ENCODE measurements at regions not wholly inside any gene's neighbourhood (a gene's known extent, or its start where the extent isn't known, plus 50 kb on each side); places are given as distances from the start of the nearest gene placed in this dataset.

GRCh38 chr5:30357371-30357770 lies 836.1 kb upstream of the CDH6 start:
- no peak overlapping the region for H2BK5ac ChIP-seq (ENCODE audit: low read depth, low read length)
- no peaks in the 10 kb centered on the region for H3K79me2 ChIP-seq (ENCODE audit: control insufficient read depth in 1 of 2, insufficient read depth in 2 of 2, low read length in 2 of 2)
- no peak overlapping the region for H3K56ac ChIP-seq (replicated peaks; ENCODE audit: insufficient read length, low read depth, low read length)
- no peak overlapping the region for H3K4ac ChIP-seq (replicated peaks; ENCODE audit: insufficient read length, low read depth, low read length)
- no peak overlapping the region for H2AFZ ChIP-seq (ENCODE audit: low read length)
- POLR2A ChIA-PET (ENCODE audit: partially characterized antibody) = no interaction called here
- no peaks in the 10 kb centered on the region for H3K36me3 ChIP-seq (ENCODE audit: control insufficient read depth in 2 of 4, insufficient read depth in 4 of 4, low read length in 3 of 4)
- no peak overlapping the region for H4K5ac ChIP-seq (ENCODE audit: insufficient read length, low read depth, low read length)
- H3K27me3 ChIP-seq (replicated peaks in 1 of 4; ENCODE audit: control insufficient read depth in 3 of 4, extremely low read depth in 1 of 4, insufficient read depth in 3 of 4, low read length in 3 of 4) = no peaks in the 10 kb centered on the region
- no peaks in the 10 kb centered on the region for H3K23me2 ChIP-seq (ENCODE audit: low read depth, low read length)
- WGBS, 2 experiments (ENCODE audit: extremely low coverage in 1 of 2, insufficient coverage in 1 of 2, insufficient read length in 1 of 2, insufficient replicate concordance in 2 of 2, low coverage in 1 of 2, low lambda C conversion rate in 2 of 2, missing lambda C conversion rate in 1 of 2) = 92% methylated on average over 1 of the region's 1 CpG; no CpG with 5 or more reads in 1 of the 2 experiments
- H3K14ac ChIP-seq (ENCODE audit: insufficient read length) = no peak overlapping the region
- H3K9ac ChIP-seq (replicated peaks in 1 of 4; ENCODE audit: extremely low read depth in 1 of 4, low read depth in 3 of 4, low read length in 3 of 4) = no peak overlapping the region
- no peak overlapping the region for H3K23ac ChIP-seq (ENCODE audit: insufficient read length)
- no peak overlapping the region for H2BK12ac ChIP-seq (ENCODE audit: low read depth, low read length)
- no peak overlapping the region for H2AK5ac ChIP-seq (ENCODE audit: low read depth, low read length)
- no peak overlapping the region for H4K8ac ChIP-seq (ENCODE audit: extremely low read depth, insufficient read depth, low read length)
- no peak overlapping the region for H3K4me2 ChIP-seq (ENCODE audit: insufficient read depth in 1 of 2, low read depth in 2 of 2, low read length in 2 of 2)
- no peak overlapping the region for H2BK20ac ChIP-seq (ENCODE audit: low read length)
- no peak overlapping the region for H2BK120ac ChIP-seq (replicated peaks; ENCODE audit: low read depth, low read length)
- no peaks in the 10 kb centered on the region for H3K4me1 ChIP-seq (replicated peaks in 1 of 4; ENCODE audit: control insufficient read depth in 3 of 4, insufficient read depth in 4 of 4, low read length in 3 of 4)
- no peaks in the 10 kb centered on the region for H4K20me1 ChIP-seq (replicated peaks in 1 of 2; ENCODE audit: control insufficient read depth in 1 of 2, insufficient read depth in 2 of 2, low read length in 2 of 2)
- CTCF ChIA-PET (ENCODE audit: partially characterized antibody) = interaction anchor here (1.4 kb wide), 1 partner anchor 15 kb away, joined by 4 read pairs; no protein-coding TSS in a partner anchor
- no peak for FAIRE-seq
- DNase-seq (ENCODE audit: low read depth in 1 of 2, low spot score in 2 of 2) = no peak
- no peak overlapping the region for H4K91ac ChIP-seq (replicated peaks; ENCODE audit: insufficient read length, low read length)
- no peak overlapping the region for H3K4me3 ChIP-seq (ENCODE audit: extremely low read depth in 1 of 4, insufficient read depth in 2 of 4, low read depth in 3 of 4, low read length in 4 of 4)
- H2BK15ac ChIP-seq (ENCODE audit: low read length) = no peak overlapping the region
- no peaks in the 10 kb centered on the region for H3K9me3 ChIP-seq (ENCODE audit: insufficient read depth in 2 of 2, low read depth in 1 of 2, low read length in 1 of 2)
- no peaks in the 10 kb centered on the region for H3K79me1 ChIP-seq (ENCODE audit: low read depth, low read length)
- no peak overlapping the region for H3K27ac ChIP-seq (ENCODE audit: low read depth, low read length)
- no peak overlapping the region for H3K18ac ChIP-seq (ENCODE audit: extremely low read depth, low read length)
- no peak for TF ChIP-seq SRF (IDR thresholded peaks at IDR 0.05; ENCODE audit: low read depth, low read length)
- no peak for TF ChIP-seq EZH2 (IDR thresholded peaks at IDR 0.05; ENCODE audit: low read depth, low read length, severe bottlenecking)
- TF ChIP-seq SP2 (IDR thresholded peaks at IDR 0.05; ENCODE audit: low read length) = no peak
- no peak for TF ChIP-seq KDM5A (IDR thresholded peaks at IDR 0.05; ENCODE audit: low read length)
- TF ChIP-seq BCL11A (IDR thresholded peaks at IDR 0.05; ENCODE audit: low read depth in 2 of 2, low read length in 2 of 2) = no peak
- TF ChIP-seq SIRT6 (IDR thresholded peaks at IDR 0.05; ENCODE audit: low read length) = no peak
- no peak for TF ChIP-seq TBP (IDR thresholded peaks at IDR 0.05; ENCODE audit: low read depth, low read length)
- TF ChIP-seq RNF2 (IDR thresholded peaks at IDR 0.05; ENCODE audit: borderline replicate concordance, low read depth, low read length, missing control alignments, poor library complexity, severe bottlenecking) = no peak
- TF ChIP-seq SIX5 (IDR thresholded peaks at IDR 0.05; ENCODE audit: low read depth, low read length) = no peak
- TF ChIP-seq GTF2F1 (IDR thresholded peaks at IDR 0.05; ENCODE audit: borderline replicate concordance, low read depth, low read length) = no peak
- no peak for TF ChIP-seq SUZ12 (IDR thresholded peaks at IDR 0.05; ENCODE audit: low read length)
- TF ChIP-seq MAX (IDR thresholded peaks at IDR 0.05) = no peak

Data from H1 (cell line).